Non-pigmented ciliary epithelial cell (primary cell): ENCODE measurements at regions not wholly inside any gene's neighbourhood (a gene's known extent, or its start where the extent isn't known, plus 50 kb on each side); places are given as distances from the start of the nearest gene placed in this dataset.
"Not testable (repeated sequence)": the region's sequence is repeated elsewhere in the genome, so short reads cannot be mapped to it uniquely, and the experiment has no call there.

Source experiments
- DNase-seq: peaks from one replicate; pipeline ENCODE4 v3.0.0-alpha.2; 2010; ENCODE audit warnings: low read depth

- DNase-seq, result no peak
Measured at GRCh38 chr11:122022646-122023045, 93.4 kb downstream of the BLID start.

GRCh38 chr11:122020902-122021301 is 95.1 kb downstream of the BLID start:
- no peak for DNase-seq

GRCh38 chr11:122019908-122020694 is 95.9 kb downstream of the BLID start:
- DNase-seq, result no peak

- DNase-seq, result no peak
Measured at GRCh38 chr11:122007601-122008071, 108.4 kb downstream of the BLID start.

- DNase-seq, result no peak
Measured at GRCh38 chr11:122004446-122004845, 111.6 kb downstream of the BLID start.

GRCh38 chr11:122002926-122003325 is 113.1 kb downstream of the BLID start:
- no peak for DNase-seq

GRCh38 chr11:122002047-122002446 is 114.0 kb downstream of the BLID start:
- no peak for DNase-seq

- no peak for DNase-seq
Measured at GRCh38 chr11:121999651-122000050, 116.4 kb downstream of the BLID start.

- DNase-seq, result no peak
Measured at GRCh38 chr11:121996574-121996973, 119.4 kb downstream of the BLID start.

GRCh38 chr11:121983901-121984300 is 132.1 kb downstream of the BLID start:
- DNase-seq, result no peak

GRCh38 chr11:121977914-121978313 is 138.1 kb downstream of the BLID start:
- DNase-seq, result not testable (repeated sequence)

GRCh38 chr11:121968638-121969037 is 147.4 kb downstream of the BLID start:
- DNase-seq, result no peak

- DNase-seq, result no peak
Measured at GRCh38 chr11:121967131-121967704, 148.8 kb downstream of the BLID start.

GRCh38 chr11:121965330-121965729 is 150.7 kb downstream of the BLID start:
- DNase-seq, result peak; percentile 37

- DNase-seq, result peak; percentile 40
Measured at GRCh38 chr11:121964591-121964990, 151.4 kb downstream of the BLID start.

- not testable (repeated sequence) for DNase-seq
Measured at GRCh38 chr11:121963846-121964245, 152.2 kb downstream of the BLID start.

- DNase-seq, result no peak
Measured at GRCh38 chr11:121961321-121961801, 154.7 kb downstream of the BLID start.

GRCh38 chr11:121958971-121959325 is 157.1 kb downstream of the BLID start:
- no peak for DNase-seq

GRCh38 chr11:121958323-121958970 is 157.6 kb downstream of the BLID start:
- no peak for DNase-seq

- DNase-seq, result no peak
Measured at GRCh38 chr11:121953122-121953521, 162.9 kb downstream of the BLID start.

- DNase-seq, result no peak
Measured at GRCh38 chr11:121950160-121950559, 165.9 kb downstream of the BLID start.

GRCh38 chr11:121946514-121946913 is 169.5 kb downstream of the BLID start:
- no peak for DNase-seq
